ENCODE measurements at regions not wholly inside any gene's neighbourhood (a gene's known extent, or its start where the extent isn't known, plus 50 kb on each side); places are given as distances from the start of the nearest gene placed in this dataset.

DNA sequence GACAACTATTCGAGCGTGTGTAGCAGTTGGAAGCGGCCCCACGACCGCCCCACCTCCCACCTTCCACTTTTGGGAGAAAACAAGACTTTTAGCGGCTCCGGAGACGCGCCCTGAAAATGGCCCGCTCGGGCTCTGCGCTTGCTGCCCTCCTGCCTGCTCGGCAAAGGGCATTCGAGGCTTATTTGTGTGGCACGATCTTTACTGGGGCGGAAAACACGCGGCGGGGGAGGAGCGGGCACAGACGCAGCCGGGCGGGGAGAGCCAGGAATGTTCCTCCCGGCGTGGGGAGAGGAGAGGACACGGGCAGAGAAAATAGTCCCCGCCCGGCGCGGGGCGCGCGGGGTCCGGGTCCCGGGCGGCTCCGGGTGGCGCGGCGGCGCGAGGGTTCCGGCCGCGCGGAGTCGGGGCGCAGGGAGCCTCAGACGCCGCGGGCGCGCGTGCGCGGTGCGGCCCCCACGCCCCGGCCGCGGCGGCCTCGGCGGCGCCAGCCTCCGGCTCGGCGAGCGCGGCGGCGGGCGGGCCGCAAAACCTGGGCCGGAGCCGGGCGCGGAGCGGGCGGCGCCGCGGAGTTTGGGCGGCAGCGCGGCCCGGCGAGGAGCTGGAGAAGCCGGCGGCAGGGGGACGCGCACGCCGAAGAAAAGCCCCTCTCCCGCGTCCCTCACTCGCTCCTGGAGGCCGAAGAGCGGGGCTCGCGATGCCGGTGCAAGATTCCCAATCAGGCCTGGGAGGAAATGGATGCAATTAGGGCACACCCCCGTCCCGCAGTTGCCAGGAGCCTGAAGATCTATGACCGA, 90.0 kb upstream of the ARID1B start:
- TF ChIP-seq, protein P1, sequence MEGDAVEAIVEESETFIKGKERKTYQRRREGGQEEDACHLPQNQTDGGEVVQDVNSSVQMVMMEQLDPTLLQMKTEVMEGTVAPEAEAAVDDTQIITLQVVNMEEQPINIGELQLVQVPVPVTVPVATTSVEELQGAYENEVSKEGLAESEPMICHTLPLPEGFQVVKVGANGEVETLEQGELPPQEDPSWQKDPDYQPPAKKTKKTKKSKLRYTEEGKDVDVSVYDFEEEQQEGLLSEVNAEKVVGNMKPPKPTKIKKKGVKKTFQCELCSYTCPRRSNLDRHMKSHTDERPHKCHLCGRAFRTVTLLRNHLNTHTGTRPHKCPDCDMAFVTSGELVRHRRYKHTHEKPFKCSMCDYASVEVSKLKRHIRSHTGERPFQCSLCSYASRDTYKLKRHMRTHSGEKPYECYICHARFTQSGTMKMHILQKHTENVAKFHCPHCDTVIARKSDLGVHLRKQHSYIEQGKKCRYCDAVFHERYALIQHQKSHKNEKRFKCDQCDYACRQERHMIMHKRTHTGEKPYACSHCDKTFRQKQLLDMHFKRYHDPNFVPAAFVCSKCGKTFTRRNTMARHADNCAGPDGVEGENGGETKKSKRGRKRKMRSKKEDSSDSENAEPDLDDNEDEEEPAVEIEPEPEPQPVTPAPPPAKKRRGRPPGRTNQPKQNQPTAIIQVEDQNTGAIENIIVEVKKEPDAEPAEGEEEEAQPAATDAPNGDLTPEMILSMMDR (conservative IDR thresholded peaks at IDR 0.05; ENCODE audit: low read length): no peak
- TF ChIP-seq EZH2phosphoT487 (IDR thresholded peaks at IDR 0.05; ENCODE audit: borderline replicate concordance, low read depth, low read length): no peak

All from OCI-LY7 (cell line).